GM23338 (cell line): ENCODE measurements at regions not wholly inside any gene's neighbourhood (a gene's known extent, or its start where the extent isn't known, plus 50 kb on each side); places are given as distances from the start of the nearest gene placed in this dataset.

ENCODE experiments used
- ATAC-seq: fragments of 200-7000 bp; cut with Tn5 transposase; 3 replicates; pipeline ENCODE4 v1.9.1; 2020
- DNase-seq: peaks from one replicate; pipeline ENCODE4 v3.0.0-alpha.2; 2015; ENCODE audit warnings: low spot score
- H2AFZ ChIP-seq: fragments of 200-600 bp; sonication (generic); 2 replicates; pipeline ENCODE4 v1.8.0; 2016; ENCODE audit warnings: antibody characterized with exemption, mild to moderate bottlenecking, moderate library complexity
- H3F3A ChIP-seq: fragments of 200-600 bp; sonication (generic); replicated peaks from 2 replicates; pipeline ENCODE4 v1.8.0; 2017; ENCODE audit warnings: antibody characterized with exemption, mixed run types, low read depth
- H3K27ac ChIP-seq: fragments of 200-600 bp; sonication (generic); 2 replicates; pipeline ENCODE4 v1.6.1; 2016; ENCODE audit warnings: low read depth
- H3K27me3 ChIP-seq: fragments of 200-600 bp; sonication (generic); 2 replicates; pipeline ENCODE4 v1.8.0; 2016; ENCODE audit warnings: mild to moderate bottlenecking, mixed run types, moderate library complexity; ENCODE audit not compliant: insufficient read depth
- H3K36me3 ChIP-seq: fragments of 200-600 bp; sonication (generic); 2 replicates; pipeline ENCODE4 v1.8.0; 2016; ENCODE audit warnings: mild to moderate bottlenecking; ENCODE audit not compliant: insufficient read depth
- H3K4me1 ChIP-seq: fragments of 200-600 bp; sonication (generic); 2 replicates; pipeline ENCODE4 v1.8.0; 2016; ENCODE audit warnings: mild to moderate bottlenecking, moderate library complexity; ENCODE audit not compliant: insufficient read depth
- H3K4me2 ChIP-seq: fragments of 200-600 bp; sonication (generic); 2 replicates; pipeline ENCODE4 v1.7.1; 2017; ENCODE audit warnings: mixed run types
- H3K4me3 ChIP-seq: fragments of 200-600 bp; sonication (generic); 2 replicates; pipeline ENCODE4 v1.6.1; 2016; ENCODE audit warnings: mixed run types
- H3K79me2 ChIP-seq: fragments of 200-600 bp; sonication (generic); replicated peaks from 2 replicates; pipeline ENCODE4 v1.8.0; 2017; ENCODE audit warnings: mild to moderate bottlenecking; ENCODE audit not compliant: insufficient read depth
- H3K9me2 ChIP-seq: fragments of 200-600 bp; sonication (generic); 2 replicates; pipeline ENCODE4 v1.8.0; 2017; ENCODE audit not compliant: insufficient read depth
- H4K20me1 ChIP-seq: fragments of 200-600 bp; sonication (generic); replicated peaks from 2 replicates; pipeline ENCODE4 v1.8.0; 2017; ENCODE audit warnings: mild to moderate bottlenecking; ENCODE audit not compliant: insufficient read depth
- H3K27ac Mint-ChIP-seq: 2 replicates; pipeline ENCODE4 v1.8.0; 2020; ENCODE audit warnings: inconsistent platforms, mild to moderate bottlenecking, moderate library complexity, mixed read lengths
- H3K27me3 Mint-ChIP-seq: 3 replicates; pipeline ENCODE4 v1.8.0; 2022; ENCODE audit warnings: low read depth, mild to moderate bottlenecking, moderate library complexity, mixed read lengths, inconsistent platforms; ENCODE audit not compliant: insufficient read depth, poor library complexity
- H3K36me3 Mint-ChIP-seq: 3 replicates; pipeline ENCODE4 v1.8.0; 2021; ENCODE audit warnings: low read depth, mild to moderate bottlenecking, inconsistent platforms, moderate library complexity, mixed read lengths
- H3K4me1 Mint-ChIP-seq: 3 replicates; pipeline ENCODE4 v1.8.0; 2020; ENCODE audit warnings: mild to moderate bottlenecking, inconsistent platforms, mixed read lengths
- H3K4me3 Mint-ChIP-seq: 3 replicates; pipeline ENCODE4 v1.8.0; 2021; ENCODE audit warnings: moderate library complexity, mild to moderate bottlenecking, inconsistent platforms, mixed read lengths
- H3K9me3 Mint-ChIP-seq: 3 replicates; pipeline ENCODE4 v1.8.0; 2020; ENCODE audit warnings: moderate library complexity, mild to moderate bottlenecking, inconsistent platforms, mixed read lengths
- CREB1 ChIP-seq: fragments of 250-450 bp; sonication (Bioruptor Pico); IDR thresholded peaks from 2 replicates; pipeline ENCODE4 v1.5.0; 2020; ENCODE audit warnings: low read depth, mild to moderate bottlenecking, moderate library complexity
- CTCF ChIP-seq, 2 experiments: fragments of 200-600 bp in 1 of 2; sonication (generic) in 1 of 2; conservative IDR thresholded peaks; 2 replicates each; pipeline versions ENCODE4 v1.5.1 to v1.6.1; 2016 to 2017; ENCODE audit warnings: antibody characterized with exemption in 2 of 2, low read depth in 2 of 2, mild to moderate bottlenecking in 2 of 2, moderate library complexity in 1 of 2
- ETS1 ChIP-seq: IDR thresholded peaks from 2 replicates; pipeline ENCODE4 v1.6.1; 2016; ENCODE audit warnings: antibody characterized with exemption
- EZH2phosphoT487 ChIP-seq: fragments of 200-600 bp; sonication (generic); IDR thresholded peaks from one replicate; pipeline ENCODE4 v1.8.1; 2018; ENCODE audit warnings: antibody characterized with exemption; ENCODE audit not compliant: unreplicated experiment
- JUNB ChIP-seq: IDR thresholded peaks from one replicate; pipeline ENCODE4 v1.6.1; 2016; ENCODE audit warnings: antibody characterized with exemption; ENCODE audit not compliant: unreplicated experiment
- NANOG ChIP-seq: IDR thresholded peaks from 2 replicates; pipeline ENCODE4 v1.6.1; 2016; ENCODE audit warnings: antibody characterized with exemption, borderline replicate concordance
- POLR2AphosphoS5 ChIP-seq: IDR thresholded peaks from 2 replicates; pipeline ENCODE4 v1.6.1; 2016; ENCODE audit warnings: antibody characterized with exemption, low read depth
- REST ChIP-seq: IDR thresholded peaks from one replicate; pipeline ENCODE4 v1.6.1; 2018; ENCODE audit warnings: antibody characterized with exemption; ENCODE audit not compliant: unreplicated experiment
- STAT1 ChIP-seq: IDR thresholded peaks from one replicate; pipeline ENCODE4 v1.6.1; 2016; ENCODE audit warnings: antibody characterized with exemption; ENCODE audit not compliant: unreplicated experiment
- ZNF114 ChIP-seq: fragments of 250-450 bp; sonication (Bioruptor Pico); IDR thresholded peaks from 2 replicates; pipeline ENCODE4 v1.5.0; 2020; ENCODE audit warnings: mild to moderate bottlenecking, moderate library complexity
- ZNF331 ChIP-seq: fragments of 250-450 bp; sonication (Bioruptor Pico); IDR thresholded peaks from 2 replicates; pipeline ENCODE4 v1.5.0; 2020; ENCODE audit warnings: low read depth, mild to moderate bottlenecking, moderate library complexity
- ZNF462 ChIP-seq: fragments of 250-450 bp; sonication (Bioruptor Pico); IDR thresholded peaks from 2 replicates; pipeline ENCODE4 v1.5.0; 2020; ENCODE audit warnings: mild to moderate bottlenecking, moderate library complexity

GRCh38 chr17:69871318-69871717 is 203.7 kb upstream of the KCNJ16 start:
- DNase-seq, result no peak
- no peaks in the 10 kb centered on the region for H3F3A ChIP-seq
- H3K27ac Mint-ChIP-seq, result peak overlapping the region; percentile 58; the same call in 1 of the 2 replicates
- H3K9me3 Mint-ChIP-seq, result no peaks in the 10 kb centered on the region
- H3K4me3 ChIP-seq, result no peak overlapping the region
- H3K36me3 ChIP-seq, result no peaks in the 10 kb centered on the region
- no peaks in the 10 kb centered on the region for H3K27me3 Mint-ChIP-seq
- H3K79me2 ChIP-seq, result no peaks in the 10 kb centered on the region
- H3K4me2 ChIP-seq, result peak overlapping the region; percentile 63
- no peak overlapping the region for H3K27ac ChIP-seq
- TF ChIP-seq ZNF462 (CRISPR knock-in tag) (no peak), CTCF (conservative IDR thresholded peaks at IDR 0.05; ENCODE audit: low read depth in 2 of 2) (no peak), CREB1 (CRISPR knock-in tag) (no peak), ZNF331 (CRISPR knock-in tag) (no peak), JUNB (no peak), REST (no peak), NANOG (no peak), ZNF114 (CRISPR knock-in tag) (no peak), EZH2phosphoT487 (no peak), ETS1 (no peak), STAT1 (no peak), POLR2AphosphoS5 (no peak)
- H3K27me3 ChIP-seq, result no peaks in the 10 kb centered on the region
- H3K36me3 Mint-ChIP-seq, result no peaks in the 10 kb centered on the region
- 0 out of 2 replicates have a peak, but pooled peaks cover 7% of the 10 kb centered on the region for H3K9me2 ChIP-seq
- no peak overlapping the region for H3K4me3 Mint-ChIP-seq
- peaks cover 22% of the 10 kb centered on the region for H3K4me1 ChIP-seq
- no peak overlapping the region for H2AFZ ChIP-seq
- H4K20me1 ChIP-seq, result no peaks in the 10 kb centered on the region
- H3K4me1 Mint-ChIP-seq, result peaks cover 23% of the 10 kb centered on the region
- ATAC-seq, result no peak
